DMS114 treated with DMSO at 0.1 percent for 48 hours (cell line): ENCODE measurements at regions not wholly inside any gene's neighbourhood (a gene's known extent, or its start where the extent isn't known, plus 50 kb on each side); places are given as distances from the start of the nearest gene placed in this dataset.
"Not testable (repeated sequence)": the region's sequence is repeated elsewhere in the genome, so short reads cannot be mapped to it uniquely, and the experiment has no call there.

Experiments used
- DNase-seq: peaks from one replicate; lab custom pipeline; 2025; ENCODE audit not compliant: unreplicated experiment; lab: John Stamatoyannopoulos, UW

DNA sequence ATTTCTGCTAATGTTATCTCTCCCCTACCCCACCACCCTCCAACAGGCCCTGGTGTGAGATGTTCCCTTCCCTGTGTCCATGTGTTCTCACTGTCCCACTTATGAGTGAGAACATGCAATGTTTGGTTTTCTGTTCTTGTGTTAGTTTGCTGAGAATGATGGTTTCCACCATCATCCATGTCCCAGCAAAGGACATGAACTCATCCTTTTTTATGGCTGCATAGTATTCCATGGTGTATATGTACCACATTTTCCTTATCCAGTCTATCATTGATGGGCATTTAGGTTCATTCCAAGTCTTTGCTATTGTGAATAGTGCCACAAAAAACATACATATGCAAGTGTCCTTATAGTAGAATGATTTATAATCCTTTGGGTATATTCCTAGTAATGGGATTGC lies 104.5 kb downstream of the ZNF33B start:
- DNase-seq, result not testable (repeated sequence)

DNA sequence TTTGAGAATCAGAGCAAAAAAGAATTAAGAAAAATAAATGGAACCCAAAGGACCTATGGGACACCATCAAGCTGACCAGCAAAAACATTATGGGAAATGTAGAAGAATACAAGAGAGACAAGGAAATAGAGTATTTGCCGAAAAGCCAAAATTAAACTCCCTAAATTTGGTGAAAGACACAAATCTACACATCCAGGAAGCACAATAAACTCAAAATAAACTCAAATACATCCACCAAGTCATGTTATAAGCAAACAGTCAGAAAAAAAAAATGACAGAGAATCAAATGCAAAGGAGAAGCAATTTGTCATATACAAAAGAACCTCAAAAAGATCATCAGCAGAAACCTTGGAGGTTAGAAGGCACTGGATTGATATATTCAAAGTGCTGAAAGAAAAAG lies 105.4 kb downstream of the ZNF33B start:
- no peak for DNase-seq

DNA sequence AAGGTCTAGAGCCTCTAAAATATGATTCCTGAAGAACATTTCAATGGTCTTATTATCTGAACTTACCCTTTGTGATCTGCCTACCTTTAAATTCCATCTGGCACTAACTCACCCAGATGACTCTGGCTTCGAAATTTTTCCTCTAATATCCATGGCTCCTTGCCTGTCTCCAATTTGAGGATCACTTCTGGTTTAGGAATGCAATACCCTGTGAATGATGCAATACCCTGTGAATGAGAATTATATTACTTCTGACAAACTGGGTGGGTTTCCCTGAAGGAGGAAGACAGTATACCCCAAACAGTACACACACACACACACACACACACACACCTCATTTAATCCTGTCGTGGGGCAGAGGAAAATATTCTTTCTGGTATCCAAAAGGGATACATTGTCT lies 115.3 kb downstream of the ZNF33B start:
- DNase-seq, result no peak

DNA sequence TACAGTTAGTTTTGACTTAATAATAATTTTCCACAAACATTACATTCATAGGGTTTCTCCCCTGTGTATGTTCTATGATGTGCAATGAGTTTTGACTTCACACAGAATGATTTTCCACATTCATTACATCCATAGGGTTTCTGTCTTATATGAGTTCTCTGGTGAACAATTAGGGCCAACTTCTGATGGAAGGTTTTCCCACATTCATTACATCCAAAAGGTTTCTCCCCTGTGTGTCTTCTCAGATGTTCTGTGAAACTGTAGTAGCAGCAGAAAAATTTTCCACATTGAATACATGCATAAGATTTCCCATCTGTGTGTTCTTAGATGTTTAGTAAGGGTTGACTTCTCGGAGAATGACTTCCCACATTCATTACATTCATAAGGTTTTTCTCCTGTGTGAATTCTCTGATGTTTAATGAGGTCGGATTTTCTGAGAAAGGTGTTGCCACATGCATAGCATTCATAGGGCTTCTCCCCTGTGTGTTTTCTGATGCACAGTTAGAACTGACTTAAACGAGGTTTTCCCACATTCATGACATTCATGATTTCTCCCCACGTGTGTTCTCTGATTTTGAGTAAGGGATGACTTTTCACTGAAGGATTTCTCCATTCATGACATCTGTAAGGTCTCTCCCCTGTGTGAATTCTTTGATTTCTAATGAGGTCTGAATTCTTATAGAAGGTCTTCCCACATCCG lies 118.5 kb downstream of the ZNF33B start:
- DNase-seq, result no peak

DNA sequence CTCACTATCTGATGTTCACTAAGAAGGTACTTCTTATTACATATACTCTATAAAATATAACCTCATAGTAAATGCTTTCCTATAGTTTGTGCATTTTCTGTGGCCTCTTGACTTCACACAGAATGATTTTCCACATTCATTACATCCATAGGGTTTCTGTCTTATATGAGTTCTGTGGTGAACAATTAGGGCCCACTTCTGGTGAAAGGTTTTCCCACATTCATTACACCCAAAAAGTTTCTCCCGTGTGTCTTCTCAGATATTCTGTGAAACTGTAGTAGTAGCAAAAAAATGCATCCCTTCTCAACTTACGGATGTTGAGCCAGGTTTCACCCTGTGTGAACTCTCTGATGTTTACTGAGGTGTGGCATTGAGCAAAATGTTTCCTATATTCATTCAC lies 119.3 kb downstream of the ZNF33B start:
- DNase-seq, result no peak

DNA sequence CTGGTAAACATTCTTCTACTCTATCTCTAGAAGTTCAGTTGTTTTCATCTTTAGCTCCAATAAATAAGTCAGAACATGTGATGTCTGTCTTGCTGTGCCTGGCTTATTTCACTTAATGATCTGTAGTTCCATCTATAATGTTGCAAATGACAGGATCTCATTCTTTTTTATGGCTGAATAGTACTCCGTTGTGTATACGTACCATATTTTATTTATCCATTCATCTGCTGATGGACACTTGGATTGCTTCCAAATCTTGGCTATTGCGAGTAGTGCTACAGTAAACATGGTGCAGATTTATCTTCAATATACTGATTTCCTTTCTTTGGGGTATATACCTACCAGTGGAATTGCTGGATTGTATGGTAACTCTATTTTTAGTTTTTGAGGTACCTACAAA lies 124.4 kb downstream of the ZNF33B start:
- DNase-seq, result no peak

DNA sequence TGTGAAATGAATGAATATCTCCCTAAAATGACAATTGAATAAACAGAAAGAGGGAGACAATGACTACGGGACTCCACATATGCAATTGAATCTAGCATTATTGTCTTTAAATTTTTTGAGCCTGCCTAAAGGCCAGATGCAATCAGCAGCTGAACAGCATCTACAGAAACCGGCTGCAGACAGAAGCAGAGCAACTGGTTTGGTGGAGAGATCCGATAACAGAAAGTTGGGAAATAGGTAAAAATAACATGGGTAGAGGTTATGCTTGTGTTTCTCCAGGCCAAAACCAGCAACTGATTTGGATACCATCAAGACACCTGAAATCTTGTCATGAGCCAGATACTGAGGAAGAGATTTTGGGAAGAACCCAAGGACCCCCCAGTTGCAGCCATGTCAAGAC lies 146.6 kb downstream of the ZNF33B start:
- no peak for DNase-seq

DNA sequence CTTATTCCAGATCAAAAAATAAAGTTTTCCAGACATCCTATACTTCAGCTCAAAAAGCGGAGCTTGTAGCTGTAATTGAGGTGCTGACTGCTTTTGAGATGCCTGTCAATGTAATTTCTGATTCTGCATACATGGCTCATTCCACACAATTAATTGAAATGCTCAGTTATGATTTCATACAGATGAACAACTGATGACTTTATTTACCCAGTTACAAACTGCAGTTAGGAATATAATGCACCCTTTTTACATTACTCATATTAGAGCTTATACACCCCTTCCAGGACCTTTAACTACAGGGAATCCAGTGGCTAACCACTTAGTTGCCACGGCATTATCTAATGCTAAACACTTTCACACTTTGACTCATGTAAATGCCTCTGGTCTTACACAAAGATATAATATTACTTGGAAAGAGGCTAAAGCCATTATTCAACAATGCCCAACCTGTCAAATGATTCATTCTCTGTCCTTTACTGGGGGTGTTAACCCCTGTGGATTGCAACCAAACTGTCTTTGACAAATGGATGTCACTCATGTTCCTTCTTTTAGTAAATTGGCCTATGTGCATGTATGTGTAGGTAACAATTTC lies 147.3 kb downstream of the ZNF33B start:
- no peak for DNase-seq

DNA sequence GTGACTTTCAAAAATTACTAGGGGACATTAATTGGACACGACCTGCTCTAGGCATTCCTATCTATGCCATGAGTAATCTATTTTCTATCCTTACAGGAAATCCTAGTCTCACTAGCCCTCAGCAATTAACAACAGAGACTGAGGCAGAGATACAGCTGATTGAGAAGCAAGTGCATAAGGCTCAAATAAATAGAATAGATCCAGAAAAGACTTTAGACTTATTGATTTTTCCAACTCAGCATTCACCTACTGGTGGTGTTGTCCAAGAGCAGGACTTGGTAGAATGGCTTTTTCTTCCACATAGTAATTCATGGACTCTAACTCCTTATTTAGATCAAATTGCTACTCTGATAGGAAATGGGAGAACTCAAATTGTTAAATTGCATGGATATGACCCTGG lies 148.0 kb downstream of the ZNF33B start:
- DNase-seq, result no peak

DNA sequence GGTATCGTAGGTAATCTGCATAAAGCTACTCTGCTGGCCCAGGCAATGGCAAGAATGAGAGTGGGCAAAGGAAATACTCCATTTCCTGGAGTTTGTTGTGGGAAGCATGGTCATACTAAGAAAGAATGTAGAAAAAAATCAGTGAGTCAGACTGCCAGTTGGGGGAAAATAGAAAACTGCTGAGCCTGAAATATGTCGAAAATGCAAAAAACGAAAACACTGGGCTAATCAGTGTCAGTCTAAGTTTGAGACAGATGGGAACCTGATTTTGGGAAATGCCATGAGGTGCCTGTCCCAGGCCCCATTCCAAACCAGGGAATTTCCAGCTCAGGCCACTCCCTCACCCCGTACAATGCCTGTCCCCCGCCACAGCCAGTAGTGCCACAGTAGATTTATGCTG lies 150.0 kb downstream of the ZNF33B start:
- DNase-seq, result no peak

DNA sequence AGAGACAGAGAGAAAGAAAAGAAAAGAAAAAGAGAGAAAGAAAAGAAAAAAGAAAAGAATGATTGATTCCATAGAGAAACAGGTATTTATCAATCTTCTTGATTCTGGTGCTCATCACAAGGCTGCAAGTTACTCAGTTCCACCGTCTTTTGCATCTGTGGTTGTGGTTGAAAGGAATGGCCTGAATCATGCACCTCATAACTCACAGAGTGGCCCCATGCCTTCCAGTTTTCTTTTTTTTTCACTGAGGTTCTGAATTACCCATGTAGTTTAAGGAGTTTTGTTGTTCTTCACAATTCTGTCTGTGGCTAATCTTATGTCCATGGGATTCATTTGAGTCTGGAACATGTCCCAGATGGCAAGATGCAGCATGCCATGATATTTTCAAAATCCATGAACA lies 156.0 kb downstream of the ZNF33B start:
- DNase-seq, result no peak

DNA sequence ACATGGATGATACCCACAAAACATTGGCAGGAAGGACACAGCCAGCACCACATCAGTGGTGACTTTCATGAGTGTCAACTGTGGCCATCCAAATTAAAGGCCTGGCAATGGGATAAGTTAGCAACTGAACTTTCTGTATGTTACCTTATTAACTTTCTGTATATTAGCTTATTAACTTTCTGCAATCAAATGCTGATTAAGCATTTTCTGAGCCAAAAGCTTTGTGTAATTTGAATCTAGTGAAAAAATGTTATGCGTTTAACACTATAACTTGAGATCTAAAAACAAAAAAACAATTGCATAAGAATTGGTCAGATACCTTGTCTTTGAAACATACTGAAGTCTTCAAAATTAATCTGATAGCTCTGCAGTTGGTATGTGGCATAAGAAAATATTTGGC lies 159.3 kb downstream of the ZNF33B start:
- DNase-seq, result no peak

DNA sequence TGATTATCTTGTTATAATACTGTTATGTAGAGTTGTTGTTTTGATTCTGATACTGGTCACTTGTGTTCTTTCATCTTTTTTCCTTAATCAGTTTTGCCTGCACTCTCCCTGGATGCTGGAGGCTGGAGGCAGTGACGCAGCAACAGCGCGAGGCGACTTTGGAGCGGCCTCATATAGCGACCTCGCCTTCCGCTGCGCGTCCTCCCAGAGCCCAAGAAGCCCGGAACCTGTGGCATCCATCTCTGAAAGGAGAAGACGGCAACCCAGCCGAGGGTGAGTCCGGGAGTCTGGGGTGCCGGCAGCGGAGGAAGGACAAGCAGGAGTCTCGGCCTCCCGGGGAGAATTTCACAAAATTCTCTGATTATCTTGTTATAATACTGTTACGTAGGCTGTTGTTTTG lies 161.2 kb downstream of the ZNF33B start:
- no peak for DNase-seq

DNA sequence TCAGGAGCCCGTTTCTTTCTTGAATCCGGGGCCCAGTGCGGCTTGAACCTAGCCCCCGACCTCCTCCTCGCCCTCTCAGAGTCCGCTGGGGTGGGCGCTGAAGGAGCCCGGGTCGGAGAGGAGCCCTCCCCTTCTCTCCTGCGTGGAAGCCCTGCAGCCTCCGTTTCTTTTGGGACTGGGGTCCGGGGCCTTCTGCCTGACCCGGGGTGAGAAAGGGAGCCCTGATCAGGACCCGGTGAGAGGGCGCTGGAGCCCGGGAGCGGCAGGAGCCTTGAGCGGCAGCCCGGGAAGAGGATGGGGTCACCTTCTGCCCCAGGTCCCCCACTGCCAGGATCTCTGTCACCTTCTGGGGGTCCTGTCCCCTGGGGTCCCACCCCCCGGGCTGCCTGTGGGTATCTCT lies 162.3 kb downstream of the ZNF33B start:
- no peak for DNase-seq

DNA sequence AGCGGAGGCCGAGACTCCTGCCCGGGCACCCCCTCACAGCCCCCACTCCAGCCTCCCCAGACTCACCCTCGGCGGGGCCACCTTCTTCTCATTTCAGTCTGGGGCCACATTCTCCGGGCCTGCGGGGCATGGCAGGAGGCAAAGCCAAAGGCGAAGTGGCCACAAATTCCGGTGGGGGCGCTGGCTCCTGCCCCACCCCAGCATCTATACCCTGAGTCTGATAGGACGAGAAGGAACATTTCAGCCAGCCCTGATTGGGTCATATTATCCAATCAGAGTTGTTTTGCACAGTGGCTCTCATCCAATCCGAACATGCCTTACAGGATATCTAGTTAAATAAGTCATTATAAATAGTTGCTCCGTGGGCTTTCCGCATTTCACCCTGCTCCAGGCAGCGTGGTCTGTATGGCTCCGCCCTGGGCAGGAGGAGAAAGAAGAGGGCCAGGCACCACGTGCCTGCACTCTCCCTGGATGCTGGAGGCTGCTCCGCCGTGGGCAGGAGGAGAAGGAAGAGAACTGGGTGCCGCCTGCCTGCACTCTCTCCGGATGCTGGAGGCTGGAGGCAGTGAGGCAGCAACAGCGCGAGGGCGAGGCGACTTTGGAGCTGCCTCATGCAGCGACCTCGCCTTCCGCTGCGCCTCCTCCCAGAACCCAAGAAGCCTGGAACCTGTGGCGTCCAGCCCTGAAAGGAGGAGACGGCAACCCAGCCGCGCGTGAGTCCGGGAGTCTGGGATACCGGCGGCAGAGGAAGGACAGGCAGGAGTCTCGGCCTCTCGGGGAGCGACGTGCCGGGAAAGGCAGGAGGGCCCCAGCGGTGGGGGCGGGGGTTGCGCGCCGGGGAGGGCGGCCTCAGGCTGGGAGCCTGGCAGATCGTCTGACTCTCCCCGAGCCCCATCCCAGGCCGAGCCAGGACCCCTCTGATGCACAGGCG lies 162.9 kb downstream of the ZNF33B start:
- DNase-seq, result peak; percentile 86

DNA sequence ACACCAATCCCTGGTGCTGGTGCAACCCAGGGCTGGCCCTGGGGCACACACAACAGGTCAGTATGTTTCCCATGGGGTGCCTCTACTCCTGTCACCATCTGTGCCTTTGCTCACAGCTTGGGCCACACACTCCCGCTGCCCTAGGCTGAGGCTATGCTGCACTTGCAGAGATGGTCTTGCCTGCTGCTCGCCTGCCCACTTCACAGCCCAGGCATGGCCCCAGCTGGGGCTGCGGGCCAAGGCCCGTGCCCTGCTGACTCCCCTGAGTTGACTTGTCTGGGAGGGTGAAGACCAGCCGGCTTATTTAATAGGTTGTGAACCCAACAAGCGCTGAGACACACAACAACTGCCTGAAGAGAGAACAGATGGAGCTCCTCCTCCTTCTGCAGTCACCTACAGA lies 184.1 kb downstream of the ZNF33B start:
- DNase-seq, result no peak

DNA sequence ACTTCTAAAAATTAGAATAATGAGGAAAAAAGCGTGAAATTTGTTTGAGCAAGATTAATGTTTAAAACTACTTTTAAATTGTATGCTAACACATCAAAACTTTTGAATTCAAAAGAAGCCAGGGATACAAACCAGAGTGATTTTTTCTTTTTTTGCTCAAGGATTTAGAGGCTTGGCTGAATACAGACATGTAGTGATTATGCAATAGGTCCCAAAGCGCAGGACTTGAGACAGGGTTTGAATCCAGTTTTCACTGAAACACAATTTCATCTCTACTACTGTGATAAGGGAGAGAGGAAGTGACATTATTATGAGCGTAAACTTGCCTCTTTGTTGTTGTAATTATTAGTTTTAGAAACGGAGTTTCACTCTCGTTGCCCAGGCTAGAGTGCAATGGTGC lies 207.3 kb downstream of the ZNF33B start:
- no peak for DNase-seq

DNA sequence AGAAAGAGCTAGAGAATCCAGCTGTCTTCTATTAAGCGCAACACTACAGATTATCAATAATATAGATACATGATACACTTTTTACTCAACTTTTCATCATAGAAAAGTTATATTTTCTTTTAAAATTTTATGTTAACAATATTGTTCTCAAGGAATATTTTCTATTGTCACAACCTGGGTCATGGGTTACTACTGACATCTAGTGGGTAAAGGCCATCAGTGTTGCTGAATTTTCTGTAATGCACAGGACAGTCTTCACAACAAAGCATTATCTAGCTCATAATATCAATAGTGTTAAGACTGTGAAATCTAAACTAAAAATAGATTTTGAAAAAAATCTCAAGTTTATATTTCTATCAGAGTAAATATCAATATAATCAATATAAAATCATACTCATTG lies 209.8 kb downstream of the ZNF33B start:
- DNase-seq, result peak; percentile 13

DNA sequence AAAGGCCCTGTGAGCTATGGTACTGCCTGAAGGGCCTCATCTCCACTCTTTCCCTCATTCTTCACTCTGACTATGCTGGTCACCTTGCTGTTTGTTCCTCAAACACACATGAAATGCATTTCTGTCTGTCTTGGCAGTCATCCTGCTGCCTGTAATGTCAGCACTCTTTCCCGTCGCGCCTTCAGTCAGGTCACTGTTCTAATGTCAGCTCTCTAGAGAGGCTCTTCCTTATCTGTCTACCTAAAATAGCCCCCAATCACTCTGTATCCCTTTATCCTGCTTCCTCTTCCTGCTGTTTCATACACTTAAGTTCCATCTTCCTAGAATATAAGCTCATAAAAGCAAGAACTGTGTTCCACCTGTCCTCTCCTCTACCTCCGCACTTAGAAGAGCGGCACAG lies 215.5 kb downstream of the ZNF33B start:
- no peak for DNase-seq

DNA sequence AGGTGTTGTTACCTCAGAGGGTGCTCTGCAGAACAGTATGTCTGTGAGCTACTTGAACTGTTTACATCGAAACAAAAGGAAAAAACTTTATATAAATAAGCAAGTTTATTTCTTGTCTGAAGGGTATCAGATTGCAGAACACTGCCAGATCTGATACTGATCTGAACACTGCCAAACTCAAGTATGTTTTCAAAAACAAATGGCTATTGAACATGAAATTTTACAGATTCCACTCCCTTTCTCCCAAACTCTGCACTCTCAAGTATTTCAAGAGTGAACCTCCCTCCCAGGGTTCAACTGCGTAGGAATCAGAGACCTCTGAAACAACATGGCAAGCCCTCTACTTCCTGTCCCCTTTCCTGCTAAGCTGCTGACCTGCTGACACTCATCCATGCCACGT lies 216.6 kb downstream of the ZNF33B start:
- no peak for DNase-seq

DNA sequence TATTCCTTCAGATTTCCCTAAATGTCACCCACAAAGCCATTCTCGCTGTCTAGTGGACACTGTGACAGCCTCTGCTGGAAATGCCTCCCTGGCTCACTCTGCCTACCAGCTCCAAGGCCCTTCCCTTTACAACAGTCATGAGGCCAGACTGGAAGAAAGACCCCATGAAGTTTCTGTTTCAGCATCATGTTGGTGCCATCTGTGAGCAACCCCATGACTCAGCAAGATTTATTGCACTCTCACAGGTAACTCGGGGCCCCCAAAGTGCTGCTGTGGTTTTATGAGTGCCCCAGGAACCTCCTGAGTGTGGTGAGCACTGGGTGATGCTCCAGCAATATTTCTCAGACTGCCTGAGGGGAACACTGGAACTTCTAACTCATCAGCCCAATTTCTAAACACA lies 218.6 kb downstream of the ZNF33B start:
- DNase-seq, result no peak

DNA sequence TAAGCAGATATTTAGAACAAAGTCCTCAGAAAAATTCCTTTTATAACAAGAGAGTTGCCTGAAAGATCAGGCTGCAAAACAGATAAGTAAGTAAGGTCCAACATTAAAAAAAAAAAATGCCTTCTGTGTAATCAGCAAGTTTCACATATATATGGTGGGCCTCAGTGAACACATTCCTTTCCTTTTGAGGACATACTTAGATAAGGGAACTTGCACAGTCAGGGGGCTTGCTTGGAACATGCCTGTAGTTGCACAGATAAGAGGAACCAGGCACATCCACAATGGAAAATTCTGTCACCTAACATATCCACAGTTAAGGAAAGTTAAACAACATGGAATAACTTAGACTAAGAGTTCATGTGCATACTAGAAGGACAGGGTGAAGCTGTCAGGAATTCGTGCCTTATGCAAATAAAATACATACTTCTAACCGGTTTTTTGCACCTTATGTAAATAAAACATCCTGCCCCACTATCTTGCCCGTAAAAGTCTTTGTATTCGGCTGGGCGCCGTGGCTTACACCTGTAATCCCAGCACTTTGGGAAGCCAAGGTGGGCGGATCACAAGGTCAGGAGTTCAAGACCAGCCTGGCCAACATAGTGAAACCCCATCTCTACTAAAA lies 257.3 kb downstream of the ZNF33B start:
- DNase-seq, result no peak
